Gastroesophageal sphincter (tissue), 4 donors: ENCODE measurements at regions not wholly inside any gene's neighbourhood (a gene's known extent, or its start where the extent isn't known, plus 50 kb on each side); places are given as distances from the start of the nearest gene placed in this dataset.

Source experiments
- ATAC-seq: fragments of 150-250 bp; one replicate; pipeline ENCODE4 v1.9.1; 2016; ENCODE audit warnings: mild to moderate bottlenecking, moderate library complexity
- H3K27ac ChIP-seq, 4 donors: fragments of 200-600 bp; sonication (generic) in 3 of 4; 1 replicate in 3 of 4; 2 replicates in 1 of 4; pipeline ENCODE4 v1.5.1; 2016 to 2019
- H3K27me3 ChIP-seq: fragments of 200-600 bp; sonication (generic); one replicate; pipeline ENCODE4 v1.5.1; 2019
- H3K36me3 ChIP-seq, 2 donors: fragments of 200-600 bp; sonication (generic); one replicate each; pipeline ENCODE4 v1.5.1; 2019; ENCODE audit warnings: control low read depth in 1 of 2
- H3K4me1 ChIP-seq, 3 donors: fragments of 200-600 bp; sonication (generic); 1 replicate in 2 of 3; 2 replicates in 1 of 3; pipeline ENCODE4 v1.5.1; 2016 to 2019; ENCODE audit warnings: control low read depth in 2 of 3
- H3K4me3 ChIP-seq, 2 donors: fragments of 200-600 bp; sonication (generic); one replicate each; pipeline ENCODE4 v1.5.1; 2019; ENCODE audit warnings: mild to moderate bottlenecking in 1 of 2, moderate library complexity in 1 of 2
- H3K9me3 ChIP-seq, 3 donors: fragments of 200-600 bp; sonication (generic); one replicate each; pipeline ENCODE4 v1.5.1; 2017 to 2019; ENCODE audit warnings: control low read depth in 2 of 3
- EP300 ChIP-seq: sonication (generic); formaldehyde crosslinking; IDR thresholded peaks from one replicate; pipeline ENCODE4 v1.6.1; 2017; ENCODE audit warnings: antibody characterized with exemption, mild to moderate bottlenecking
- POLR2A ChIP-seq, 2 donors: fragments of 450-650 bp; IDR thresholded peaks; one replicate each; pipeline ENCODE4 v1.6.1; 2017; ENCODE audit warnings: antibody characterized with exemption in 2 of 2, mild to moderate bottlenecking in 2 of 2, moderate library complexity in 1 of 2
- POLR2AphosphoS5 ChIP-seq: sonication (generic); formaldehyde crosslinking; IDR thresholded peaks from one replicate; pipeline ENCODE4 v1.6.1; 2017; ENCODE audit warnings: antibody characterized with exemption
- WGBS, 2 donors: methylation state at CpG; one replicate each; pipeline ENCODE4 v1.1.5; 2018; ENCODE audit warnings: low coverage in 1 of 2; 5-methylcytosine and 5-hydroxymethylcytosine counted together
- TF ChIP-seq, protein P1 (sequence below), 4 experiments: fragments of 200-600 bp in 2 of 4; fragments of 450-650 bp in 2 of 4; sonication (generic) in 1 of 4; IDR thresholded peaks; one replicate each; pipeline ENCODE4 v1.5.1; 2017 to 2019; ENCODE audit warnings: antibody characterized with exemption in 4 of 4, mild to moderate bottlenecking in 2 of 4, moderate library complexity in 2 of 4

DNA sequence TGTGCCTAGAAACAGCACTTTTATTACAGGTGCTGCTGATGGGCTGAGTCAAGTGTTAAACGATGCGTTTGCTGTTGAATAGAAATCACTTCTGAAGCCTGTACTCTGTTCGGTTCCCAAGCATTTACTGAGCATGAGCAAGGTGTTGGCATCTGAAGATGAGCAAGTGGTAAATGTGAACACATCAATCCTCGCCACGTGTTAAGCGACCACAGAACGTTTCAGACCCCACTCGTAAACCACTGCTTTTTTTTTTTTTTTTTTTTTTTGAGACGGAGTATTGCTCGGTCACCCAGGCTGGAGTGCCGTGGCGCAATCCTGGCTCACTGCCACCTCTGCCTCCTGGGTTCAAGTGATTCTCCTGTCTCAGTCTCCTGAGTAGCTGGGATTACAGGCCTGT lies 241.2 kb downstream of the SETD4 start:
- H3K4me3 ChIP-seq: no peak overlapping the region

DNA sequence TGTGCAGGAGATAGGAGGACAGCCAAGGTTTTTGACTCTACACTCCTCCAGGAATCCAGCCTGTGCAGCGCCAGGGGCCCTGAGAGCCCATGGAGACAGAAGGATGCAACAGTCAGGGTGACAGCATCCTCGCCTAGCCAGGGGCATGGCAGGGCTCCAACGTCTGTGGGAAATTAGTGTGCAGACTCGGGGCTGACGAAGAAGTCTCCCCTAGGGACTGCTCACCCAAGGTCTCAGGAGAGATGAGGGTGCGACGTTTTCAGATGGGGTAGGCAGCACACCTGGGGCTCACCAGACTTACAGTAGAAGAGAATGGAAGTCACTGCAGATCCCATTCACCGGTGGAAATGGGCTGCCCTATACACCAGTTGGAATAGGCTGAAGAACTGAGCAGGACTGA lies 241.7 kb downstream of the SETD4 start:
- no peaks in the 10 kb centered on the region for H3K4me1 ChIP-seq
- no peak for TF ChIP-seq POLR2AphosphoS5
- TF ChIP-seq POLR2A (IDR thresholded peaks at IDR 0.05): no peak
- no peak for TF ChIP-seq EP300
- WGBS, 2 donors: 100% methylated on average over 1 of the region's 8 CpGs
- H3K27me3 ChIP-seq: peaks cover 26% of the 10 kb centered on the region
- H3K9me3 ChIP-seq: no peaks in the 10 kb centered on the region
- no peak overlapping the region for H3K4me3 ChIP-seq
- H3K27ac ChIP-seq: no peak overlapping the region
- no peaks in the 10 kb centered on the region for H3K36me3 ChIP-seq
- no peak for ATAC-seq

More for the DNA sequence above, 241.2 kb downstream of the SETD4 start:
- no peak for TF ChIP-seq EP300
- TF ChIP-seq, protein P1, sequence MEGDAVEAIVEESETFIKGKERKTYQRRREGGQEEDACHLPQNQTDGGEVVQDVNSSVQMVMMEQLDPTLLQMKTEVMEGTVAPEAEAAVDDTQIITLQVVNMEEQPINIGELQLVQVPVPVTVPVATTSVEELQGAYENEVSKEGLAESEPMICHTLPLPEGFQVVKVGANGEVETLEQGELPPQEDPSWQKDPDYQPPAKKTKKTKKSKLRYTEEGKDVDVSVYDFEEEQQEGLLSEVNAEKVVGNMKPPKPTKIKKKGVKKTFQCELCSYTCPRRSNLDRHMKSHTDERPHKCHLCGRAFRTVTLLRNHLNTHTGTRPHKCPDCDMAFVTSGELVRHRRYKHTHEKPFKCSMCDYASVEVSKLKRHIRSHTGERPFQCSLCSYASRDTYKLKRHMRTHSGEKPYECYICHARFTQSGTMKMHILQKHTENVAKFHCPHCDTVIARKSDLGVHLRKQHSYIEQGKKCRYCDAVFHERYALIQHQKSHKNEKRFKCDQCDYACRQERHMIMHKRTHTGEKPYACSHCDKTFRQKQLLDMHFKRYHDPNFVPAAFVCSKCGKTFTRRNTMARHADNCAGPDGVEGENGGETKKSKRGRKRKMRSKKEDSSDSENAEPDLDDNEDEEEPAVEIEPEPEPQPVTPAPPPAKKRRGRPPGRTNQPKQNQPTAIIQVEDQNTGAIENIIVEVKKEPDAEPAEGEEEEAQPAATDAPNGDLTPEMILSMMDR (IDR thresholded peaks at IDR 0.05): no peak
- TF ChIP-seq POLR2A (IDR thresholded peaks at IDR 0.05): no peak
- TF ChIP-seq POLR2AphosphoS5: no peak
- no peak overlapping the region for H3K27ac ChIP-seq
- H3K27me3 ChIP-seq: peaks cover 32% of the 10 kb centered on the region
- WGBS, 2 donors: 93 to 96% methylated on average over 12 of the region's 12 CpGs
- H3K4me1 ChIP-seq: no peaks in the 10 kb centered on the region
- no peaks in the 10 kb centered on the region for H3K9me3 ChIP-seq
- ATAC-seq: no peak
- no peaks in the 10 kb centered on the region for H3K36me3 ChIP-seq

DNA sequence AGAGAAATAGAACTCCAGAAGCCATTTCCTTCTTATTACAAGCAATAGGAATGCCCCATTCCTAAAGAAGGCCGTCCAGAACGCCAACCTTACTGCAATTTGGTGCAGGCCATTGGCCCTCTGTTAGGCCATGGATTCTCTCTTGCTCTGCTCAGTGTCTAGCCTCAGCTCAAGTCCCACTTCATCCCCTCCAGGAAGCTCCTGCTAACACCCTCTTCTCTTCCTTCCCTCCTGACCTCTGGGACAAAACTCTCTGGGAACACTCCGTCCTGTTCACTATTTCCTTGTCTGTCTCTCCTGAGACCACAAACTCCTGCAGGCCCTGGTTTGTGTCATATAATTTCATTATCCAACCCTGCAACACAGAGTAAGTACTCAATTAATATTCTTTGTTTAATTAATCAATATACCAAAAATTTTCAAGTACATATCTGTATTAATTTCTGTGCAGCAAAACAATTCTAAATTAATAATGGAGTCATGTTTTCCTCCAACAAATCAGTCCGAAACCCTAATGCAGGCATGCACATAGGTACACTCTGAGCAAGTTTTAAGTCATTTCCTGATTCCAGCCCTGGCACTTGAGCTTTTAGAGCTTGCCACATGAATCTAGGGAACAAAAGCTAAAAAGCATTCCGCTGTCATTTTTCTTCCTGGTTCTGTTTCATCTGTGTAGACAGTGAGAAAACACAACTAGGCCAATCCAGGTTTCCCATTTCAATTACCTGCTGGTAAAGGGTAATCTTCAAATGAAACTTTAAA lies 245.3 kb downstream of the SETD4 start:
- Histone ChIP-seq H3K9me3 (no peaks in the 10 kb centered on the region), H3K4me1 (no peaks in the 10 kb centered on the region), H3K36me3 (no peaks in the 10 kb centered on the region), H3K27me3 (peaks cover 18% of the 10 kb centered on the region), H3K4me3 (no peak overlapping the region), H3K27ac (no peak overlapping the region)
- TF ChIP-seq POLR2A (IDR thresholded peaks at IDR 0.05): no peak
- TF ChIP-seq, protein P1 (IDR thresholded peaks at IDR 0.05): no peak
- TF ChIP-seq EP300: no peak
- no peak for TF ChIP-seq POLR2AphosphoS5
- 73 to 74% methylated on average over 5 of the region's 5 CpGs for WGBS, 2 donors
- ATAC-seq: no peak

DNA sequence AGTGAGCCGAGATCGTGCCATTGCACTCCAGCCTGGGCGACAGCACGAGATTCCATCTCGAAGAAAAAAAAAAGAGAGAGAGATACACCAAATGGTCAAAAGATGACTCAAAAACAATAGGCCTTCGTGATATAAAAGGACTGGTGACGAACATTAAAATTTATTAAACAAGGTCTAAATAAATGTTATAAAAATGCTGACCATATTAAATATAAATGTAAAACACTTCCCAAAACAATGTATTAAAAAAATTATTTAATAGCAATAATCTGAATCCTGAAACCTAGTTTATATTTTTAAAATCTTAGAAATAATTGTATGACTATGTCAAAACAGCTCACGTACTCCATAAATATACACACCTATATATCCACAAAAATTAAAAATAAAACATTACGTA lies 247.6 kb downstream of the SETD4 start:
- peaks cover 10% of the 10 kb centered on the region for H3K27me3 ChIP-seq
- no peak overlapping the region for H3K27ac ChIP-seq
- no peak for ATAC-seq
- no peaks in the 10 kb centered on the region for H3K36me3 ChIP-seq
- no peaks in the 10 kb centered on the region for H3K9me3 ChIP-seq
- 95 to 97% methylated on average over 4 to 9 of the region's 9 CpGs for WGBS, 2 donors
- H3K4me1 ChIP-seq: no peaks in the 10 kb centered on the region
- TF ChIP-seq EP300 (no peak), POLR2AphosphoS5 (no peak), POLR2A (IDR thresholded peaks at IDR 0.05) (no peak)
- TF ChIP-seq, protein P1 (IDR thresholded peaks at IDR 0.05): no peak
- H3K4me3 ChIP-seq: no peak overlapping the region

DNA sequence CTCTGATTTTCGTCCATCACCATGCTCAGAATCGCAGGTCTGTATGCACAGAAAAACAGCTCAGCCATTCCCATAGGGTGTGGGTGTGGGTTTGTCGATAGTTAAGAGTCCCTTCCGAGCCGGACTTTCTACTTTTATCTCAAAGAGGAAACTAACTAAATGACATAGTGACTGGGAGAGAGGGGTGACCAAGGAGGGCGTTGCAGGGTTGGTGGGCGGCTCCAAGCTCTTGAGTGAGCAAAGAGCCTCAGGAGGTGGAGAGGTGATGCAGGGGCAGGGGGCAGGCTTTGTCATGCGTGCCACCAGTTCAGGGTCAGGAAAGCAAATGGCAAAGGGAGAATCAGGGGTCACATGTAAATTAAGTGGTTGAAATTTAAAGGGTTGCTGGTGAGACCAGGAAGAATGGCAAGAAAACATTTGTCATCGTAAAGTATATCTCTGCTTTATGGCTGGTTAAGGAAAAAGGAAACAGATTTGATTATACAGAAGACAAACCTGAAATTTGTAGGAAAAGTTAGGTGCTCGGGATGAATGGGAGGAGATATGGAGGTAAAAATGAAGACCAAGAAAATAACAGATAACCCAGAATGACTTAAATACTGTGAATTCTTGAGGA lies 249.0 kb downstream of the SETD4 start:
- TF ChIP-seq POLR2A (IDR thresholded peaks at IDR 0.05) (no peak), EP300 (no peak)
- TF ChIP-seq, protein P1 (IDR thresholded peaks at IDR 0.05): no peak
- WGBS, 2 donors: 67 to 73% methylated on average over 7 of the region's 10 CpGs
- Histone ChIP-seq H3K27ac (no peak overlapping the region), H3K4me3 (no peak overlapping the region), H3K27me3 (peaks cover 5% of the 10 kb centered on the region), H3K36me3 (no peaks in the 10 kb centered on the region), H3K4me1 (no peaks in the 10 kb centered on the region), H3K9me3 (no peaks in the 10 kb centered on the region)
- ATAC-seq: no peak
